ENCODE measurements at regions not wholly inside any gene's neighbourhood (a gene's known extent, or its start where the extent isn't known, plus 50 kb on each side); places are given as distances from the start of the nearest gene placed in this dataset.

GRCh38 chr18:56210520-56210919, 427.9 kb downstream of the TXNL1 start:
- DNase-seq, result no peak

- DNase-seq, result no peak
These were observed 430.4 kb downstream of the TXNL1 start for GRCh38 chr18:56207989-56208388.

GRCh38 chr18:56204052-56204451, 434.3 kb downstream of the TXNL1 start:
- DNase-seq, result no peak

- DNase-seq, result no peak
These were observed 435.7 kb downstream of the TXNL1 start for GRCh38 chr18:56202678-56203077.

GRCh38 chr18:56200381-56200911, 437.9 kb downstream of the TXNL1 start:
- no peak for DNase-seq

- DNase-seq, result no peak
These were observed 438.6 kb downstream of the TXNL1 start for GRCh38 chr18:56199580-56200330.

- no peak for DNase-seq
These were observed 441.0 kb downstream of the TXNL1 start for GRCh38 chr18:56197241-56197859.

- DNase-seq, result no peak
These were observed 441.7 kb downstream of the TXNL1 start for GRCh38 chr18:56196495-56197225.

- no peak for DNase-seq
These were observed 447.1 kb downstream of the TXNL1 start for GRCh38 chr18:56191334-56191733.

- no peak for DNase-seq
These were observed 448.8 kb downstream of the TXNL1 start for GRCh38 chr18:56189615-56190014.

GRCh38 chr18:56188529-56189275, 449.7 kb downstream of the TXNL1 start:
- no peak for DNase-seq

GRCh38 chr18:56186319-56186718, 452.1 kb downstream of the TXNL1 start:
- DNase-seq, result no peak

GRCh38 chr18:56185126-56185525, 453.3 kb downstream of the TXNL1 start:
- no peak for DNase-seq

- DNase-seq, result no peak
These were observed 461.6 kb downstream of the TXNL1 start for GRCh38 chr18:56176751-56177150.

GRCh38 chr18:56175330-56176001, 462.9 kb downstream of the TXNL1 start:
- no peak for DNase-seq

GRCh38 chr18:56173542-56174220, 464.7 kb downstream of the TXNL1 start:
- DNase-seq, result no peak

- no peak for DNase-seq
These were observed 465.9 kb downstream of the TXNL1 start for GRCh38 chr18:56172527-56172926.

GRCh38 chr18:56171848-56172247, 466.5 kb downstream of the TXNL1 start:
- no peak for DNase-seq

- DNase-seq, result no peak
These were observed 470.2 kb downstream of the TXNL1 start for GRCh38 chr18:56168049-56168781.

GRCh38 chr18:56167366-56167765, 471.0 kb downstream of the TXNL1 start:
- DNase-seq, result no peak

GRCh38 chr18:56166914-56167313, 471.5 kb downstream of the TXNL1 start:
- no peak for DNase-seq
